Lower lobe of right lung (tissue), 2 donors: ENCODE measurements at regions not wholly inside any gene's neighbourhood (a gene's known extent, or its start where the extent isn't known, plus 50 kb on each side); places are given as distances from the start of the nearest gene placed in this dataset.
"Not testable (repeated sequence)": the region's sequence is repeated elsewhere in the genome, so short reads cannot be mapped to it uniquely, and the experiment has no call there.

ENCODE experiments used
- ATAC-seq, 2 donors: fragments of 200-7000 bp; cut with Tn5 transposase; one replicate each; pipeline ENCODE4 v1.9.1; 2020 to 2022; ENCODE audit warnings: mild to moderate bottlenecking in 2 of 2, moderate library complexity in 2 of 2
- DNase-seq: peaks from one replicate; pipeline ENCODE4 v3.0.0-alpha.2; 2020
- H3K27ac ChIP-seq: fragments of 200-600 bp; one replicate; pipeline ENCODE4 v1.8.0; 2022
- H3K27me3 ChIP-seq: fragments of 200-600 bp; one replicate; pipeline ENCODE4 v1.8.0; 2022; ENCODE audit warnings: low read depth
- H3K36me3 ChIP-seq: fragments of 200-600 bp; one replicate; pipeline ENCODE4 v1.8.0; 2022; ENCODE audit warnings: mild to moderate bottlenecking
- H3K4me1 ChIP-seq: fragments of 200-600 bp; one replicate; pipeline ENCODE4 v1.8.0; 2022
- H3K4me3 ChIP-seq: fragments of 200-600 bp; one replicate; pipeline ENCODE4 v1.8.0; 2022; ENCODE audit warnings: mild to moderate bottlenecking
- H3K9me3 ChIP-seq: fragments of 200-600 bp; one replicate; pipeline ENCODE4 v1.8.0; 2022
- CTCF ChIP-seq: fragments of 200-600 bp; IDR thresholded peaks from one replicate; pipeline ENCODE4 v1.8.0; 2022; ENCODE audit warnings: antibody characterized with exemption, mild to moderate bottlenecking
- intact Hi-C: fragments of 100-400 bp; cut with DNase I; formaldehyde crosslinking; loops from one replicate; pipeline ENCODE4 v1.11.0; 2022
- donor health status: DM: no; HTN: yes; CAD: no; lungs with severe emphysema.

GRCh38 chr6:14412026-14412425 lies 294.5 kb downstream of the CD83 start:
- Histone ChIP-seq H3K36me3 (no peaks in the 10 kb centered on the region), H3K27ac (no peak overlapping the region), H3K4me1 (no peaks in the 10 kb centered on the region), H3K9me3 (no peaks in the 10 kb centered on the region), H3K4me3 (no peak overlapping the region), H3K27me3 (no peaks in the 10 kb centered on the region)
- no peak for ATAC-seq
- intact Hi-C loops, result no loop called here
- no peak for TF ChIP-seq CTCF
- no peak for DNase-seq

GRCh38 chr6:14415452-14415851 lies 297.9 kb downstream of the CD83 start:
- TF ChIP-seq CTCF, result no peak
- Histone ChIP-seq H3K4me1 (no peaks in the 10 kb centered on the region), H3K36me3 (no peaks in the 10 kb centered on the region), H3K4me3 (no peak overlapping the region), H3K9me3 (no peaks in the 10 kb centered on the region), H3K27me3 (no peaks in the 10 kb centered on the region), H3K27ac (no peak overlapping the region)
- DNase-seq, result no peak
- ATAC-seq, result no peak
- intact Hi-C loops, result no loop called here

- no peaks in the 10 kb centered on the region for H3K36me3 ChIP-seq
- ATAC-seq, result no peak
- intact Hi-C loops, result no loop called here
- H3K27ac ChIP-seq, result no peak overlapping the region
- H3K4me1 ChIP-seq, result no peaks in the 10 kb centered on the region
- no peak for DNase-seq
- no peak for TF ChIP-seq CTCF
- H3K9me3 ChIP-seq, result no peaks in the 10 kb centered on the region
- no peaks in the 10 kb centered on the region for H3K27me3 ChIP-seq
- H3K4me3 ChIP-seq, result no peak overlapping the region
Measured at GRCh38 chr6:14417377-14417776, 299.8 kb downstream of the CD83 start.

GRCh38 chr6:14419224-14419623 lies 301.7 kb downstream of the CD83 start:
- H3K36me3 ChIP-seq, H3K27ac ChIP-seq, H3K27me3 ChIP-seq, H3K4me3 ChIP-seq, H3K4me1 ChIP-seq, DNase-seq, H3K9me3 ChIP-seq, intact Hi-C loops, ATAC-seq: not testable (repeated sequence)

- H3K9me3 ChIP-seq, result no peaks in the 10 kb centered on the region
- intact Hi-C loops, result no loop called here
- DNase-seq (no peak), ATAC-seq (no peak)
- no peaks in the 10 kb centered on the region for H3K4me1 ChIP-seq
- H3K27me3 ChIP-seq, result no peaks in the 10 kb centered on the region
- H3K4me3 ChIP-seq, result no peak overlapping the region
- H3K27ac ChIP-seq, result no peak overlapping the region
- TF ChIP-seq CTCF, result no peak
- H3K36me3 ChIP-seq, result no peaks in the 10 kb centered on the region
Measured at GRCh38 chr6:14422061-14422460, 304.5 kb downstream of the CD83 start.

- DNase-seq (no peak), ATAC-seq (no peak)
- no peaks in the 10 kb centered on the region for H3K9me3 ChIP-seq
- no peak overlapping the region for H3K4me3 ChIP-seq
- no peaks in the 10 kb centered on the region for H3K36me3 ChIP-seq
- no peak for TF ChIP-seq CTCF
- no peaks in the 10 kb centered on the region for H3K4me1 ChIP-seq
- no peak overlapping the region for H3K27ac ChIP-seq
- no peaks in the 10 kb centered on the region for H3K27me3 ChIP-seq
- intact Hi-C loops, result no loop called here
Measured at GRCh38 chr6:14422917-14423316, 305.3 kb downstream of the CD83 start.
